ENCODE measurements at regions not wholly inside any gene's neighbourhood (a gene's known extent, or its start where the extent isn't known, plus 50 kb on each side); places are given as distances from the start of the nearest gene placed in this dataset.

- no peak for TF ChIP-seq EP300 (IDR thresholded peaks at IDR 0.05; ENCODE audit: low read depth)
- no peak for TF ChIP-seq CTCF (IDR thresholded peaks at IDR 0.05)
Observed at GRCh38 chr18:45157576-45157975, 457.7 kb upstream of the SLC14A2 start.

Data from transverse colon (tissue), 3 donors.